AG04450 (cell line): ENCODE measurements at regions not wholly inside any gene's neighbourhood (a gene's known extent, or its start where the extent isn't known, plus 50 kb on each side); places are given as distances from the start of the nearest gene placed in this dataset.

Experiments
- CTCF ChIA-PET: fragments of 300-600, 350-600 bp; formaldehyde crosslinking; extraction: SDS; loops from one replicate; lab custom pipeline; 2022; ENCODE audit warnings: antibody characterized with exemption, inconsistent platforms; lab: Charles Lee
- POLR2A ChIA-PET: fragments of 350-600 bp; formaldehyde crosslinking; extraction: SDS; loops from one replicate; lab custom pipeline; 2021; ENCODE audit warnings: antibody characterized with exemption, inconsistent platforms; lab: Yijun Ruan, JAX
- DNase-seq: peaks from one replicate; pipeline ENCODE4 v3.0.0-alpha.2; 2011; ENCODE audit warnings: low read depth, low spot score
- H3K27ac ChIP-seq: one replicate; pipeline ENCODE4 v1.5.1; 2012; ENCODE audit warnings: low read depth, low read length, control low read depth
- H3K27me3 ChIP-seq: one replicate; pipeline ENCODE4 v1.6.0; 2012; ENCODE audit warnings: low read length; ENCODE audit not compliant: control insufficient read depth, insufficient read depth
- H3K4me3 ChIP-seq: 2 replicates; pipeline ENCODE4 v1.5.1; 2011; ENCODE audit warnings: mild to moderate bottlenecking, low read depth, low read length, control low read depth
- H3K9me3 ChIP-seq: 2 replicates; pipeline ENCODE4 v1.5.1; 2012; ENCODE audit warnings: low read length; ENCODE audit not compliant: control insufficient read depth, insufficient read depth
- TF ChIP-seq, protein P1 (sequence below): IDR thresholded peaks from 2 replicates; pipeline ENCODE4 v1.5.1; 2011; ENCODE audit warnings: low read depth, low read length, control low read depth, inconsistent platforms

- POLR2A ChIA-PET, result no interaction called here
- no peak overlapping the region for H3K27ac ChIP-seq
- H3K27me3 ChIP-seq, result peaks cover 20% of the 10 kb centered on the region
- TF ChIP-seq, protein P1, sequence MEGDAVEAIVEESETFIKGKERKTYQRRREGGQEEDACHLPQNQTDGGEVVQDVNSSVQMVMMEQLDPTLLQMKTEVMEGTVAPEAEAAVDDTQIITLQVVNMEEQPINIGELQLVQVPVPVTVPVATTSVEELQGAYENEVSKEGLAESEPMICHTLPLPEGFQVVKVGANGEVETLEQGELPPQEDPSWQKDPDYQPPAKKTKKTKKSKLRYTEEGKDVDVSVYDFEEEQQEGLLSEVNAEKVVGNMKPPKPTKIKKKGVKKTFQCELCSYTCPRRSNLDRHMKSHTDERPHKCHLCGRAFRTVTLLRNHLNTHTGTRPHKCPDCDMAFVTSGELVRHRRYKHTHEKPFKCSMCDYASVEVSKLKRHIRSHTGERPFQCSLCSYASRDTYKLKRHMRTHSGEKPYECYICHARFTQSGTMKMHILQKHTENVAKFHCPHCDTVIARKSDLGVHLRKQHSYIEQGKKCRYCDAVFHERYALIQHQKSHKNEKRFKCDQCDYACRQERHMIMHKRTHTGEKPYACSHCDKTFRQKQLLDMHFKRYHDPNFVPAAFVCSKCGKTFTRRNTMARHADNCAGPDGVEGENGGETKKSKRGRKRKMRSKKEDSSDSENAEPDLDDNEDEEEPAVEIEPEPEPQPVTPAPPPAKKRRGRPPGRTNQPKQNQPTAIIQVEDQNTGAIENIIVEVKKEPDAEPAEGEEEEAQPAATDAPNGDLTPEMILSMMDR, result no peak
- no peak overlapping the region for H3K4me3 ChIP-seq
- no peak for DNase-seq
- CTCF ChIA-PET, result no interaction called here
- H3K9me3 ChIP-seq, result no peaks in the 10 kb centered on the region; the same call in none of the 2 replicates
Observed at GRCh38 chr22:27198518-27199035, 541.2 kb downstream of the MIAT start.

DNA sequence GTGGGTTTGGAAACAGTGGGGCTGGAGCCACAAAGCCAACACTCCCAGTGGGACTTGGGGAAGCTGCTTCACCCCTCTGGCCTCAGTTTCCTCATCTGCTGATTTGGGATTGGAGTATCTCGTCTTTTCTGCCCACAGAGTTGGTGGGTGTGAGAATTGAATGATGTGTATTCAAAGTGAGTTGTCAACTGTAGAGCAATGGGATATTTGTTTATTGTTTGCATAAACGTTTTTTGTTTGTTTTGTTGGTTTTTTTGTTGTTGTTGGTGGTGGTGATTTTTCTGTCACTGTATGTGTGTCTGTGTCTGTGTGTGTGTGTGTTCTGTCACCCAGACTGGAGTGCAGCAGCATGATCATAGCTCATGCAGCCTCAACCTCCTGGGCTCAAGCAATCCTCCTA lies 542.0 kb downstream of the MIAT start:
- peaks cover 16% of the 10 kb centered on the region for H3K27me3 ChIP-seq
- POLR2A ChIA-PET, result no interaction called here
- H3K4me3 ChIP-seq, result no peak overlapping the region
- TF ChIP-seq, protein P1, result no peak
- CTCF ChIA-PET, result no interaction called here
- H3K9me3 ChIP-seq, result no peaks in the 10 kb centered on the region; the same call in none of the 2 replicates
- H3K27ac ChIP-seq, result no peak overlapping the region
- no peak for DNase-seq

DNA sequence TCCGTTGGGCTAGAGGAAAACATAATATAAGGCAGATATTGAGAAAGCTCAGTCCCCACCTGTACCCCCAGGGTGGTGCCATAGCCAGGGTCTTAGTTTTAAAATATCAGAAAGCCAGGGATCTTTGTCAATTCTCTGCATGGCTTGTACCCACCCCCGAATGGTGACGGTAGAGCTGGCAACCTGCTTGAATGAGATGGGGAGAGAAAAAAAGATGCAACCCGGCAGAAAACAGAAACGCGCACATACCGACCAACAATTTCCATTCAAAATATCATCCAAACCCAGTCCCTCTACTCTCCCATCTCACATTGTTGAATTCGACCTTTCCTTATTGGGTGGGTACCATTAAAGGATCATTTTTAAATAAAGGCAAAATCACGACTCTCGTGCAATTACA lies 543.9 kb downstream of the MIAT start:
- H3K27me3 ChIP-seq, result peaks cover 4% of the 10 kb centered on the region
- H3K4me3 ChIP-seq, result no peak overlapping the region
- H3K27ac ChIP-seq, result no peak overlapping the region
- H3K9me3 ChIP-seq, result no peaks in the 10 kb centered on the region; the same call in 1 of the 2 replicates
- no peak for DNase-seq
- ChIA-PET POLR2A (no interaction called here), CTCF (no interaction called here)
- TF ChIP-seq, protein P1, result no peak

DNA sequence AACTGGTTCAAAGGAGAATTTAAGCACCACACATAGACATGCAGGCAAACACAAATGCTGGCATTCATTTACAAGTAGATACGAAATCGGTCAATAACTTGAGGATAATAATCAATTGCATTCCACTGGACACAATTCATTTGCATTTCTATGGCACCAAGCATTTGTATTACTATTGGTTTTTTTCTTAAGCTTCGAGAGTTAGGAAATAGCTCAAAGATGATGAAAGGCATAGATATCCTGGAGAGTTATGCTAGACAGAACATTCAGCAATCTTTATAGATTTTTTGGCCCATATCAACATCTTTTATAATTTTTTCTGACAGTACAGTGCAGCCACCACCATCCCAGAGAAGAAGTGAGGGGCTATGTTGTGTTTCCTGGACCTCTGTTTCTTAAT lies 544.4 kb downstream of the MIAT start:
- no peaks in the 10 kb centered on the region for H3K27me3 ChIP-seq
- no peak for DNase-seq
- ChIA-PET CTCF (no interaction called here), POLR2A (no interaction called here)
- H3K9me3 ChIP-seq, result no peaks in the 10 kb centered on the region; the same call in 1 of the 2 replicates
- TF ChIP-seq, protein P1, result no peak
- peak overlapping the region; percentile 42 for H3K27ac ChIP-seq
- no peak overlapping the region for H3K4me3 ChIP-seq

DNA sequence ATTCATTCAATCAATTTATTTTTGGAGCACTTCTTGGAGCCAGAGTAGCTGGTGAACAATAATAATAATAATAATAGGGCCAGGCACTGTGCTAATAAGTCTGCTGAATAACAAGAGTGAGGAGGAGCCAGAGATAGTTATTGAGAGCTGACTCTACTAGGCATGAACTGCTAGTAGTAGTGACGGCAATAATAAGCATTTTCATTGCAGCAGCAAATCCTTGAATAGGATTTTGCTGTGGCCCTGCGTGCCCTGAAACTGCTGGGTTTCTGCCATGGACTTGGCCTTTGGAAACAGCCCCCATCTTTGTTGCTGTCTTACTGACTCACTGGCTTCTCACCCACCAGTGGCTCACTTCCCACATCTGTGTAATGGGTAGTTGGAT lies 545.9 kb downstream of the MIAT start:
- POLR2A ChIA-PET, result interaction anchor here (0.6 kb wide), 1 partner anchor 70 kb away, joined by 6 read pairs; no protein-coding TSS in a partner anchor
- TF ChIP-seq, protein P1, result no peak
- Histone ChIP-seq H3K27me3 (no peaks in the 10 kb centered on the region), H3K4me3 (no peak overlapping the region), H3K9me3 (no peaks in the 10 kb centered on the region), H3K27ac (no peak overlapping the region)
- DNase-seq, result no peak
- CTCF ChIA-PET, result no interaction called here
